ENCODE measurements at regions not wholly inside any gene's neighbourhood (a gene's known extent, or its start where the extent isn't known, plus 50 kb on each side); places are given as distances from the start of the nearest gene placed in this dataset.
"Not testable (repeated sequence)": the region's sequence is repeated elsewhere in the genome, so short reads cannot be mapped to it uniquely, and the experiment has no call there.

- no peak for DNase-seq (ENCODE audit: low read depth in 2 of 2)
These were observed 156.8 kb upstream of the SALL4 start for GRCh38 chr20:51959066-51959542.

- DNase-seq (ENCODE audit: low read depth in 2 of 2): no peak
These were observed 156.1 kb upstream of the SALL4 start for GRCh38 chr20:51958099-51959065.

DNA sequence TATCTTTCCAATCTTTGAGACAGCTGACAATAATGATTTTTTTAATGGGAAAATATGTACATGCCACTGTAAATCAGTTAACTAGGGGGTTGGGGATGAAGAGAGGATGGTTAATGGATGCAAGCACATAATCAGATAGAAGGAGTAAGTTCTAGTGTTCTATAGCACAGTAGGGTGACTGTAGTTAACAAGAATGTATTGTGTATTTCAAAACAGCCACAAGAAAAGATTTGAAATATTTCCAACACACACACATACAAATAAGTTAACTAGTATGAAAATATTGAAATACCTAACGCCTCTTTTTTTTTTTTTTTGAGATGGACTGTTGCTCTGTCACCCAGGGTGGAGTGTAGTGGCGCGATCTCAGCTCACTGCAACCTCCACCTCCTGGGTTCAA lies 153.4 kb upstream of the SALL4 start:
- no peak for DNase-seq (ENCODE audit: low read depth in 2 of 2)

GRCh38 chr20:51953731-51954340 lies 151.5 kb upstream of the SALL4 start:
- DNase-seq (ENCODE audit: low read depth in 2 of 2): no peak

DNA sequence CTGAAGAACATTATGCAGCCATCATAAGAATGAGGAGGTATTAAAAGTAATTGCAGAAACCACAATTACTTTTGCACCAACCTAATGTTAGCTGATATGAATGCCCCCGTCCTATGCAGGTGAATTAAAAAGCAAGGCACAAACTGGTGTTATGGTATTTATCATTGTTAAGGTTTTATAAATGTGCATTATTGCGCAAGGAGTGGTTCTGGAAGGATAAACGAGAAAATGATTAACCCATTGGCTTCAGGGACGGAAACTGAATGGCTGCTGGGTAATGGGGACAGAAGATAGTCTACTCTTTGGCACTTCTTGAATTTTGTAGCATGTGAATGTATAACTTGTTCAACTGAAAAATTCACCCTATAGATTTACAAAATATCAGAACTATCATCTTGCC lies 148.6 kb upstream of the SALL4 start:
- DNase-seq (ENCODE audit: low read depth in 2 of 2): no peak

GRCh38 chr20:51946586-51946985 lies 144.3 kb upstream of the SALL4 start:
- DNase-seq (ENCODE audit: low read depth in 2 of 2): no peak

DNA sequence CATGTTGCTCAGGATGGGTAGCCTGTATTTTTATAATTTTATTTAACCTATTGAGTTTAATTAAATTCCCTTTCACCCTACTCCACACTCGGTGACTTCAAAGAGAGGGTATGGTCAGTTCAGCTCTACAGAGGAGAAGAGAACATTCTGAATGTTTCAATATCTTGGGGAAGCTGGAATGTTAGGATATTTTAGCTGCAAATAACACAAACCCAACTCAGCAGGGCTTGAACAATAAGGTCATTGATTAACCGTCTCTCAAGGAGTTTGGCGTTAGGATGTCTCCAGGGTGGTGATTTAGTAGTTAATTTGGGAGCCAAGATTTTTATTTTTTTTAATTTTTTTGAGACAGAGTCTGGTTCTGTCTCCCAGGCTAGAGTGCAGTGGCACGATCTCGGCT lies 143.6 kb upstream of the SALL4 start:
- DNase-seq (ENCODE audit: low read depth in 2 of 2): no peak

DNA sequence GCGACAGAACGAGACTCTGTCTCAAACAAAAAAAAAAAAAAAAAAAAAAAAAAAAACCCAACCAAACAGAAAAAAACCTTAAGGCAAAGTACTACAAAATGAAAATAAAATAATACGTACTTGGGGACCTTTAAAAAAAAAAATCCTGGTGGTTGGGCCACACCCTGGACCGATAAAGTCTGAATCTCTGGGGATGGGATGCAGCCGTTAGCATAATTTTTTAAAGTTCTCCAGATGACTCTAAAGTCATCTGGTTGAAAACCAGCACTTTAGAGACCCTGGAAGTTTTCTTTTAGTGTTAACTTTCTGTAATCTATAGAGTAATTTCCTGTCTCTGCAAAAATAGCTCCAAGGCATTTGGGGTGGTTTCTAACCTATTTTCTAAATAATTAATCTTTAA lies 142.9 kb upstream of the SALL4 start:
- DNase-seq (ENCODE audit: low read depth in 2 of 2): no peak

DNA sequence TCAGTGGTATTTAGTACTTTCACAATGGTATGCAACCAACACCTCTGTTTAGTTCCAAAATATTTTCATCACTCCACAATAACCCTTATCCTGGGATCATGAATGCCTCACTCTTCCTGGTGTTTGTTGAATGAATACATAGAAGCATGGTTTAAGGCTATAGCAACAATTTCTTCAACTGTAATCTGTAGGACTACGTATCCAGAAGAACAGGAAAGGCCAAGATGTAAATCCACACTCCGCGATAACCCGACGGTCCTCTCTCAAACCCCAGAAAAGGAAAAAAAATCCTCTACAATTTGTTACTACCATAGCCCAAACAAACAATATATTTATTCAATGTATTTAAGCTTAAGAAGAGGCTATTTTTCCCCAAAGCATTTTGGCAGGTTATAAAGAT lies 141.4 kb upstream of the SALL4 start:
- no peak for DNase-seq (ENCODE audit: low read depth in 2 of 2)

GRCh38 chr20:51943326-51943725 lies 141.0 kb upstream of the SALL4 start:
- DNase-seq (ENCODE audit: low read depth in 2 of 2): not testable (repeated sequence)

DNA sequence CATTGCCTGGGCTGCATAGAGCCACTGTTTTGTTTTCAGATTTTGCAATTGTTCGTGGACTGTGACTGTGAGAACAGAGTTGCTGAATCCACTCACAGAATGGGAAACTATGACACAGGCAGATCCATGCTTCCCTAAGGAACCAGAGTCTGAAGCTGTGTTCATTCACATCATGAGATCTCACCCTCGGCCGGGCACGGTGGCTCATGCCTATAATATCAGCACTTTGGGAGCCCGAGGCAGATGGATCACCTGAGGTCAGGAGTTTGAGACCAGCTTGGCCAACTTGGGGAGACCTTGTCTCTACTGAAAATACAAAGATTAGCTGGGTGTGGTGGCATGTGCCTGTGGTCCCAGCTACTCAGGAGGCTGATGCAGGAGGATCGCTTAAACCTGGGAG lies 139.2 kb upstream of the SALL4 start:
- DNase-seq (ENCODE audit: low read depth in 2 of 2): no peak

- DNase-seq (ENCODE audit: low read depth in 2 of 2): no peak
These were observed 136.9 kb upstream of the SALL4 start for GRCh38 chr20:51939259-51939585.

DNA sequence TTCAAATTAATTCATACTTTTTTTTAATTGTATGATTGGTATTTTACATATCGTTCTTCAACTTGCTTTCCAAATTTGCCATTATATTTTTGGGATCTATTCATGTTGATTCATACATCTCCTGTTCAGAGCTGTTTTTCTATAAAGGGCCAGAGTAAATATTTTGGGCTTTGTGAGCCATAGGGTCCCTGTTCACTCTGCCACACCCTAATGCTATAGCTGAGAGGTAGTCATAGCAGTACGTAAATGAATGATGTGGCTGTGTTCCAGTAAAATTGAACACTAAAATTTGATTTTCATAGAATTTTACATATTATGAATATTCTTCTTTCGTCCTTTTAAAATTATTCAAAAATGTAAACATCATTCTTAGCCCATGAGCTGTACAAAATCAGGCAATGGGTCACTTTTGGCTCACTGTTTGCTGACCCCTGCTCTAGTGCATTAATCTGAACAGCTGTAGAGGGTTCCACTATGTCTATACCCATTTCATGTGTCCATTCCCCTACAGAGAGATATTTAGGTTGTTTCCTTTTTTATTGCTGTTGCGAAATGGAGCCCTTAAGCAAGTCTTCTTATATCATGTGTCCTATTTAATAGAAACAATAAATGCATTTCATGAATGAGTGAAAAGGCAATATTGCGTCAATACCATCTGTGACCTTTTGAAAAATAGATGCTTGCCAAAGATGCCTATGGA lies 136.4 kb upstream of the SALL4 start:
- no peak for DNase-seq (ENCODE audit: low read depth in 2 of 2)

DNA sequence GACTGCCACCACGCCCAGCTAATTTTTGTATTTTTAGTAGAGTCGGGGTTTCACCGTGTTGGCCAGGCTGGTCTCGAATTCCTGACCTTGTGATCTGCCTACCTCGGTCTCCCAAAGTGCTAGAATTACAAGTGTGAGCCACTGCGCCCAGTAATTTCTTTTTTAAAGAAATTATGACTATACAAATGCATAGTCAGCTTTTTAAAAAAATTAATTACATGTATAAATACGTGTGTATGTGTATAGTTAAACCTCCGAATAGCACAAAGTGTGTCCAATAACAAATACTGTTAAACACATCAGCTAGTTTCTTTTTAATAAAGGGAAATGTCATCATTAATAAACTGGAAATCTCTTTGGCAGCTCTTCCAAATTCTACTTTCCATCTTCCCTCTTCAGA lies 135.5 kb upstream of the SALL4 start:
- DNase-seq (ENCODE audit: low read depth in 2 of 2): no peak

- DNase-seq (ENCODE audit: low read depth in 2 of 2): no peak
These were observed 134.1 kb upstream of the SALL4 start for GRCh38 chr20:51936377-51936776.

DNA sequence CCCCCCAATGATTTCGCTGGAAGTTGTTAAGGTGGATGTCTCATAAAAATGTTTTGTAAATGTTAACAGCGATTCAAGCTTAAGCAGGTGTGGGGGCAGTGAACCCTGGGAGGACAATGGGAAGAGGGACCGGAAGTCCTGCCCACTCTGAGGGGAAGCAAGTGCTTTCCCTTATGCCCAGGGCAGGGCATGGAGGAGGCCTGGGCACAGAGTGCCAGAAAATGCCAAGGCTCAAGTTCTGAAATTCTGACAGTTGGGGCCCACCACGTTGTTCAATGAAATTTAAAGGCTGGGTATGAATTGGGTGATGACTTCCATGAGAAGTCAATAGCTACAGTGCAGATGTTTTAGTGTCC lies 132.7 kb upstream of the SALL4 start:
- no peak for DNase-seq (ENCODE audit: low read depth in 2 of 2)

- DNase-seq (ENCODE audit: low read depth in 2 of 2): no peak
These were observed 132.1 kb upstream of the SALL4 start for GRCh38 chr20:51934301-51935002.

DNA sequence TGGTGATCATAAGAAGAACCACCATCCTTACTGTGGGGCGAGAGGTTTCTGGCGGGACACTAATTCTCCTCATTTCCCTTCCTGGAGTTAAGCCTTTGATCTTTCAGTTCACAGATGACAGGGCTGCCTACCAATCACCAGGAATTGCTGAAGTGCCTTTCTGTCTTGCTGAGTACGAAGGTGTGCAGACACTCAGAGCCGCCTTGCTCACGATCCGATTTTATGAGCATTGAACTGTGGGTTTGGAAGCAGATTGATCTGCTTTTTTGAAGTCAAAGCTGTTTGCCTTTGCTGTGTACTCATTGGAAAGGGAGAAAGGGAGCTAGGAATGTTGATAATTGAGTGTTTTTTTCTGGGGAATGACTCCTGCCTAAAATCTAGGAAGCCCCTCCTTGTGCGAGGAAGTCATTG lies 129.1 kb upstream of the SALL4 start:
- DNase-seq (ENCODE audit: low read depth in 2 of 2): no peak

GRCh38 chr20:51930775-51931174 lies 128.5 kb upstream of the SALL4 start:
- no peak for DNase-seq (ENCODE audit: low read depth in 2 of 2)

DNA sequence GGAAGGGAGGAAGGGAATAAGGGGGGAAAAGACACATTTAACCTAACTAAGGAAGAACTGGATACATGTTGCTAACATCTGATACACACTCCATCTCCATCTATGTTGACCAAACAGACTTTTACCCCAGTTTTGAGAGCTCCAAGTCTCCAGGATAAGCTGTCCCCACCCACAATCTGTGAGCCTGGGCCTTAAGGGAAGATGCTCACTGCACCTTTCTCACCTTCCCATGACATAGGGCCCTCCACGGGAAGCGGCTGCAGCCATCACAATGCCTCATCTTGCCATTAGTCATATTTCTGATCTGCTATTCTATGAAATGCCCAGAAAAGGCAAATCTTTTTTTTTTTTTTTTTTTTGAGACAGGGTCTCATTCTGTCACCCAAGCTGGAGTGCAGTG lies 126.6 kb upstream of the SALL4 start:
- DNase-seq (ENCODE audit: low read depth in 2 of 2): no peak

- not testable (repeated sequence) for DNase-seq (ENCODE audit: low read depth in 2 of 2)
These were observed 125.6 kb upstream of the SALL4 start for GRCh38 chr20:51927970-51928369.

- DNase-seq (ENCODE audit: low read depth in 2 of 2): no peak
These were observed 124.5 kb upstream of the SALL4 start for GRCh38 chr20:51926670-51927305.
